Osteoblast (primary cell): ENCODE measurements at regions not wholly inside any gene's neighbourhood (a gene's known extent, or its start where the extent isn't known, plus 50 kb on each side); places are given as distances from the start of the nearest gene placed in this dataset.

Experiments used
- DNase-seq: peaks from one replicate; pipeline ENCODE4 v3.0.0; 2011; ENCODE audit warnings: low spot score, mixed read lengths; ENCODE audit not compliant: insufficient read length; ENCODE audit errors: missing footprints
- H2AFZ ChIP-seq: 2 replicates; pipeline ENCODE4 v1.6.0; 2011; ENCODE audit warnings: mild to moderate bottlenecking, low read length
- H3K27ac ChIP-seq: 2 replicates; pipeline ENCODE4 v1.5.1; 2011; ENCODE audit warnings: mild to moderate bottlenecking, low read depth, low read length, moderate library complexity
- H3K27me3 ChIP-seq: 2 replicates; pipeline ENCODE4 v1.6.0; 2012; ENCODE audit warnings: mild to moderate bottlenecking, control low read depth, inconsistent platforms, low read length, moderate library complexity; ENCODE audit not compliant: insufficient read depth
- H3K36me3 ChIP-seq: 2 replicates; pipeline ENCODE4 v1.5.1; 2011; ENCODE audit warnings: mild to moderate bottlenecking, low read length, control low read depth, moderate library complexity; ENCODE audit not compliant: insufficient read depth
- H3K4me1 ChIP-seq: 2 replicates; pipeline ENCODE4 v1.5.1; 2011; ENCODE audit warnings: mild to moderate bottlenecking, low read length, control low read depth, moderate library complexity; ENCODE audit not compliant: insufficient read depth
- H3K4me2 ChIP-seq: 2 replicates; pipeline ENCODE4 v1.6.0; 2011; ENCODE audit warnings: mild to moderate bottlenecking, low read length; ENCODE audit not compliant: insufficient read depth
- H3K4me3 ChIP-seq: fragments of 200-600 bp; sonication (generic); 3 replicates; pipeline ENCODE4 v1.5.1; 2012; ENCODE audit warnings: mild to moderate bottlenecking, low read length, inconsistent platforms; ENCODE audit not compliant: insufficient read depth
- H3K79me2 ChIP-seq: 2 replicates; pipeline ENCODE4 v1.6.0; 2012; ENCODE audit warnings: mild to moderate bottlenecking, low read length, control low read depth, inconsistent platforms; ENCODE audit not compliant: insufficient read depth
- H3K9me3 ChIP-seq: 2 replicates; pipeline ENCODE4 v1.5.1; 2011; ENCODE audit warnings: low read depth, low read length, control low read depth
- H4K20me1 ChIP-seq: 2 replicates; pipeline ENCODE4 v1.6.0; 2012; ENCODE audit warnings: mild to moderate bottlenecking, low read length, control low read depth; ENCODE audit not compliant: insufficient read depth
- CTCF ChIP-seq: IDR thresholded peaks from 2 replicates; pipeline ENCODE4 v1.5.1; 2011; ENCODE audit warnings: mild to moderate bottlenecking, low read depth, low read length, moderate library complexity; ENCODE audit errors: extremely low read depth

GRCh38 chr2:238711346-238711745 is 136.5 kb upstream of the TWIST2 start:
- Histone ChIP-seq H3K4me3 (no peak overlapping the region), H3K79me2 (no peaks in the 10 kb centered on the region), H2AFZ (no peak overlapping the region), H3K36me3 (no peaks in the 10 kb centered on the region), H3K9me3 (no peaks in the 10 kb centered on the region), H3K4me1 (no peaks in the 10 kb centered on the region), H4K20me1 (no peaks in the 10 kb centered on the region), H3K27ac (no peak overlapping the region), H3K4me2 (no peak overlapping the region), H3K27me3 (peaks cover 29% of the 10 kb centered on the region)
- DNase-seq, result no peak
- no peak for TF ChIP-seq CTCF

DNA sequence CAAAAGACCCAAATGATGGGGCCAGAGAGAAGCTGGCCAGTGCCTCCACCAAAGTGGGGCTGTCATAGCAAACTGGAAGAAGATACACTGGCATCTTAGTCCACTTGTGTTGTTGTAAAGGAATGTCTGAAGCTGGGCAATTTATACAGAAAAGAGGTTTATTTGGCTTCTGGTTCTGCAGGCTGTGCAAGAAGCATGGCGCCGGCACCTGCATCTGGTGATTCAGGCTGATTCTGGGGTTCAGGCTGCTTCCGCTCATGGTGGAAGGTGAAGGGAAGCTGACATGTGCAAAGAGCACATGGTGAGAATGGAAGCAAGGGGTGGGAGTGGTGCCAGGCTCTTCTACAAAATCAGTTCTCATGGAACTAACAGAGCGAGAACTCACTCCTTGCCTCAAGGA is 135.9 kb upstream of the TWIST2 start:
- Histone ChIP-seq H3K36me3 (no peaks in the 10 kb centered on the region), H4K20me1 (no peaks in the 10 kb centered on the region)
- no peak for TF ChIP-seq CTCF

GRCh38 chr2:238713198-238713826 is 134.6 kb upstream of the TWIST2 start:
- H3K4me3 ChIP-seq, result no peak overlapping the region

More for the DNA sequence above, 135.9 kb upstream of the TWIST2 start:
- Histone ChIP-seq H3K27ac (no peak overlapping the region), H3K4me3 (no peak overlapping the region), H3K79me2 (no peaks in the 10 kb centered on the region), H2AFZ (no peak overlapping the region), H3K4me1 (no peaks in the 10 kb centered on the region), H3K27me3 (peaks cover 33% of the 10 kb centered on the region), H3K4me2 (no peak overlapping the region), H3K9me3 (no peaks in the 10 kb centered on the region)
- DNase-seq, result no peak

More at GRCh38 chr2:238713198-238713826, 134.6 kb upstream of the TWIST2 start:
- Histone ChIP-seq H4K20me1 (no peaks in the 10 kb centered on the region), H3K79me2 (no peaks in the 10 kb centered on the region), H3K27ac (no peak overlapping the region), H3K36me3 (no peaks in the 10 kb centered on the region), H2AFZ (no peak overlapping the region), H3K27me3 (peaks cover 29% of the 10 kb centered on the region), H3K9me3 (no peaks in the 10 kb centered on the region), H3K4me2 (no peak overlapping the region), H3K4me1 (no peaks in the 10 kb centered on the region)
- DNase-seq, result no peak
- no peak for TF ChIP-seq CTCF
